ENCODE measurements at regions not wholly inside any gene's neighbourhood (a gene's known extent, or its start where the extent isn't known, plus 50 kb on each side); places are given as distances from the start of the nearest gene placed in this dataset. TPM values are rescaled to one million over a fixed set of nuclear protein-coding genes. Genes with fewer than 3 reads are reported as not detected.

GRCh38 chr22:22432479-22432878 lies 76.1 kb downstream of the ZNF280B start:
- Histone ChIP-seq H3K27ac (ENCODE audit: low read depth in 1 of 2, low read length in 1 of 2) (no peak overlapping the region), H3K9ac (ENCODE audit: insufficient read depth in 1 of 2, low read length in 2 of 2) (no peak overlapping the region), H3K36me3 (ENCODE audit: control insufficient read depth in 4 of 4, insufficient read depth in 4 of 4, low read length in 4 of 4) (no peaks in the 10 kb centered on the region), H3K27me3 (ENCODE audit: control insufficient read depth in 3 of 3, insufficient read depth in 3 of 3, low read length in 2 of 3) (peaks cover 0 to 2% (median 0%) of the 10 kb centered on the region in 3 donors), H3K4me3 (no peak overlapping the region), H3K4me1 (ENCODE audit: control insufficient read depth in 5 of 5, insufficient read depth in 5 of 5, low read length in 5 of 5) (peaks cover 0 to 16% (median 0%) of the 10 kb centered on the region in 5 donors), H3K9me3 (ENCODE audit: control insufficient read depth in 4 of 4, insufficient read depth in 3 of 4, low read length in 3 of 4) (peaks cover 0 to 3% (median 0%) of the 10 kb centered on the region in 4 donors)
- ATAC-seq (ENCODE audit: insufficient read depth, low FRiP score) (no peak), DNase-seq (no peak)
- WGBS, 2 donors, result 59 to 100% methylated on average over 1 of the region's 1 CpG
- no peak for TF ChIP-seq CTCF (IDR thresholded peaks at IDR 0.05; ENCODE audit: control extremely low read depth, extremely low read depth)

- Histone ChIP-seq H3K27me3 (ENCODE audit: control insufficient read depth in 3 of 3, insufficient read depth in 3 of 3, low read length in 2 of 3) (peaks cover 0 to 2% (median 0%) of the 10 kb centered on the region in 3 donors), H3K9ac (ENCODE audit: insufficient read depth in 1 of 2, low read length in 2 of 2) (no peak overlapping the region), H3K36me3 (ENCODE audit: control insufficient read depth in 4 of 4, insufficient read depth in 4 of 4, low read length in 4 of 4) (no peaks in the 10 kb centered on the region), H3K4me3 (no peak overlapping the region), H3K27ac (ENCODE audit: low read depth in 1 of 2, low read length in 1 of 2) (no peak overlapping the region), H3K4me1 (ENCODE audit: control insufficient read depth in 5 of 5, insufficient read depth in 5 of 5, low read length in 5 of 5) (peaks cover 0 to 16% (median 0%) of the 10 kb centered on the region in 5 donors), H3K9me3 (ENCODE audit: control insufficient read depth in 4 of 4, insufficient read depth in 3 of 4, low read length in 3 of 4) (peaks cover 0 to 3% (median 0%) of the 10 kb centered on the region in 4 donors)
- no peak for TF ChIP-seq CTCF (IDR thresholded peaks at IDR 0.05; ENCODE audit: control extremely low read depth, extremely low read depth)
- no peak for ATAC-seq (ENCODE audit: insufficient read depth, low FRiP score)
- WGBS, 2 donors, result 78 to 88% methylated on average over 3 of the region's 3 CpGs
- DNase-seq, result no peak
Observed at GRCh38 chr22:22432937-22433336, 75.6 kb downstream of the ZNF280B start.

GRCh38 chr22:22433770-22434169 lies 74.8 kb downstream of the ZNF280B start:
- TF ChIP-seq CTCF (IDR thresholded peaks at IDR 0.05; ENCODE audit: control extremely low read depth, extremely low read depth), result no peak
- H3K4me3 ChIP-seq, result no peak overlapping the region
- H3K9ac ChIP-seq (ENCODE audit: insufficient read depth in 1 of 2, low read length in 2 of 2), result no peak overlapping the region
- H3K27ac ChIP-seq (ENCODE audit: low read depth in 1 of 2, low read length in 1 of 2), result no peak overlapping the region
- no peaks in the 10 kb centered on the region for H3K36me3 ChIP-seq (ENCODE audit: control insufficient read depth in 4 of 4, insufficient read depth in 4 of 4, low read length in 4 of 4)
- DNase-seq (no peak), ATAC-seq (ENCODE audit: insufficient read depth, low FRiP score) (no peak)
- peaks cover 0 to 2% (median 0%) of the 10 kb centered on the region in 3 donors for H3K27me3 ChIP-seq (ENCODE audit: control insufficient read depth in 3 of 3, insufficient read depth in 3 of 3, low read length in 2 of 3)
- peaks cover 0 to 3% (median 0%) of the 10 kb centered on the region in 4 donors for H3K9me3 ChIP-seq (ENCODE audit: control insufficient read depth in 4 of 4, insufficient read depth in 3 of 4, low read length in 3 of 4)
- WGBS, 2 donors, result 59 to 68% methylated on average over 4 of the region's 4 CpGs
- peaks cover 0 to 16% (median 0%) of the 10 kb centered on the region in 5 donors for H3K4me1 ChIP-seq (ENCODE audit: control insufficient read depth in 5 of 5, insufficient read depth in 5 of 5, low read length in 5 of 5)

Small RNA genes lying in the stretch of these regions (small RNA-seq; reads per million reads assigned to genes)
- gene AC245291.3 (ENCODE audit: low replicate concordance), result not detected
- not detected for gene IGLVVII-41-1 (ENCODE audit: low replicate concordance)
